ENCODE measurements at regions not wholly inside any gene's neighbourhood (a gene's known extent, or its start where the extent isn't known, plus 50 kb on each side); places are given as distances from the start of the nearest gene placed in this dataset.
"Not testable (repeated sequence)": the region's sequence is repeated elsewhere in the genome, so short reads cannot be mapped to it uniquely, and the experiment has no call there.

- Histone ChIP-seq H3K36me3 (ENCODE audit: control insufficient read depth, insufficient read depth, low read length) (no peaks in the 10 kb centered on the region), H3K9me3 (ENCODE audit: control insufficient read depth, low read length) (no peaks in the 10 kb centered on the region), H3K27me3 (ENCODE audit: control insufficient read depth, insufficient read depth, low read length) (no peaks in the 10 kb centered on the region), H3K9ac (ENCODE audit: low read length) (no peak overlapping the region), H3K4me3 (ENCODE audit: low read length) (no peak overlapping the region), H3K4me1 (ENCODE audit: control insufficient read depth, insufficient read depth, low read length) (no peaks in the 10 kb centered on the region)
Measured at GRCh38 chr4:186982160-186982559, 258.5 kb upstream of the FAT1 start.

GRCh38 chr4:186984105-186984644 lies 260.5 kb upstream of the FAT1 start:
- Histone ChIP-seq H3K4me1 (ENCODE audit: control insufficient read depth, insufficient read depth, low read length) (no peaks in the 10 kb centered on the region), H3K4me3 (ENCODE audit: low read length) (no peak overlapping the region), H3K36me3 (ENCODE audit: control insufficient read depth, insufficient read depth, low read length) (no peaks in the 10 kb centered on the region), H3K9me3 (ENCODE audit: control insufficient read depth, low read length) (no peaks in the 10 kb centered on the region), H3K27me3 (ENCODE audit: control insufficient read depth, insufficient read depth, low read length) (no peaks in the 10 kb centered on the region), H3K9ac (ENCODE audit: low read length) (no peak overlapping the region)

- Histone ChIP-seq H3K36me3 (ENCODE audit: control insufficient read depth, insufficient read depth, low read length) (no peaks in the 10 kb centered on the region), H3K27me3 (ENCODE audit: control insufficient read depth, insufficient read depth, low read length) (no peaks in the 10 kb centered on the region), H3K9ac (ENCODE audit: low read length) (no peak overlapping the region), H3K4me3 (ENCODE audit: low read length) (no peak overlapping the region), H3K4me1 (ENCODE audit: control insufficient read depth, insufficient read depth, low read length) (no peaks in the 10 kb centered on the region), H3K9me3 (ENCODE audit: control insufficient read depth, low read length) (no peaks in the 10 kb centered on the region)
Measured at GRCh38 chr4:186999686-187000085, 276.0 kb upstream of the FAT1 start.

- Histone ChIP-seq H3K36me3 (ENCODE audit: control insufficient read depth, insufficient read depth, low read length) (no peaks in the 10 kb centered on the region), H3K9ac (ENCODE audit: low read length) (no peak overlapping the region), H3K4me3 (ENCODE audit: low read length) (no peak overlapping the region), H3K9me3 (ENCODE audit: control insufficient read depth, low read length) (no peaks in the 10 kb centered on the region), H3K4me1 (ENCODE audit: control insufficient read depth, insufficient read depth, low read length) (no peaks in the 10 kb centered on the region), H3K27me3 (ENCODE audit: control insufficient read depth, insufficient read depth, low read length) (no peaks in the 10 kb centered on the region)
Measured at GRCh38 chr4:187000281-187000680, 276.6 kb upstream of the FAT1 start.

DNA sequence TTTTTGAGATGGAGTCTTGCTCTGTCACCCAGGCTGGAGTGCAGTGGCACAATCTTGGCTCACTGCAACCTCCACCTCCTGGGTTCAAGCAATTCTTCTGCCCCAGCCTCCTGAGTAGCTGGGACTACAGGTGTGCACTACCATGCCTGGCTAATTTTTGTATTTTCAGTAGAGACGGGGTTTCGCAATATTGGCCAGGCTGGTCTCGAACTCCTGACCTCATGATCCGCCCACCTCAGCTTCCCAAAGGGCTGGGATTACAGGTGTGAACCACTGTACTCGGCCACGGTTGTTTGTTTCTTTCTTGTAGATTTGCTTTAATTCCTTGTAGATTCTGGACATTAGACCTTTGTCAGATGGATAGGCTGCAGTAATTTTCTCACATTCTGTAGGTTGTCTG lies 278.5 kb upstream of the FAT1 start:
- not testable (repeated sequence) for H3K27me3 ChIP-seq (ENCODE audit: control insufficient read depth, insufficient read depth, low read length); H3K4me3 ChIP-seq (ENCODE audit: low read length); H3K9ac ChIP-seq (ENCODE audit: low read length); H3K36me3 ChIP-seq (ENCODE audit: control insufficient read depth, insufficient read depth, low read length); H3K9me3 ChIP-seq (ENCODE audit: control insufficient read depth, low read length); H3K4me1 ChIP-seq (ENCODE audit: control insufficient read depth, insufficient read depth, low read length)

DNA sequence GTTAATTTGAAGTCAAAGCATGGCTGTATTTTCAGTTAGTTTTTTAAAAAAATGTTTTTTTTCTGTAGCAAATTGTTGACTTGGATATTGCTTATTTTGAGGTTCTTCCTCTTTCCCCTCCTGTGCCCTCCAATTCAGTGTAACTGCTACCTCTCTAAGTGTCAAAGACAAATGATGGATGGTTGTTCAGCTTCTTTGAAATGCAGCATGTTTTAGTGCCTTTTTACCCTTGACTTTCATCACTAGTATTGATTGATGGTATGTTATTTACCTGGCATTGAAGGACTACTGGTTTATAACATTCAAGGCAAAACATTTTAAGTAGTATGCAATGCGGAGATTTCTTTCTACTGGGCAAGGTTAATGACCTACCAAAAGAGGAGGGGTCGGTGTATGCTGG lies 281.0 kb upstream of the FAT1 start:
- Histone ChIP-seq H3K27me3 (ENCODE audit: control insufficient read depth, insufficient read depth, low read length) (no peaks in the 10 kb centered on the region), H3K36me3 (ENCODE audit: control insufficient read depth, insufficient read depth, low read length) (no peaks in the 10 kb centered on the region), H3K9ac (ENCODE audit: low read length) (no peak overlapping the region), H3K9me3 (ENCODE audit: control insufficient read depth, low read length) (no peaks in the 10 kb centered on the region), H3K4me3 (ENCODE audit: low read length) (no peak overlapping the region), H3K4me1 (ENCODE audit: control insufficient read depth, insufficient read depth, low read length) (no peaks in the 10 kb centered on the region)

DNA sequence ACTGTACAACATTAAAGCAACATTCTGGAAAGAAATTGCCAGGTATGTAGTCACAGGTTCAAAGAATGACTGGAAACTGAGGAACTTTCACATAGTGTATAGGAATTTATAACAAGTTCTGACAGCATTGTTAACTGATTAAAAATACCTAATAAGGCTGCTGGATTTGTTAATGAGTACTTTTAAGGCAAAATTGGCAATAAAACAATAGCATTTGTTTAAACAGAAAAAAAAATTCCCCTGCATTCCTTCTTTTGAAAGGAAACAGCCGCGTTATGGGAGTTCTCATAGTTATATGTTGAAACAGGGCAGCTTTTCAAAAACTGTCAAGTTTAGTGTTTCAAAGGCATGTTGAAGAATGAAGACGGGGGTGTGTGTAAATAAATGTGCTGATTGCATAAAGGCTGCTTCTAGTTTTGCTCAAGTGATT lies 282.5 kb upstream of the FAT1 start:
- no peak overlapping the region for H3K4me3 ChIP-seq (ENCODE audit: low read length)
- H3K9me3 ChIP-seq (ENCODE audit: control insufficient read depth, low read length), result no peaks in the 10 kb centered on the region
- H3K9ac ChIP-seq (ENCODE audit: low read length), result no peak overlapping the region
- no peaks in the 10 kb centered on the region for H3K27me3 ChIP-seq (ENCODE audit: control insufficient read depth, insufficient read depth, low read length)
- no peaks in the 10 kb centered on the region for H3K36me3 ChIP-seq (ENCODE audit: control insufficient read depth, insufficient read depth, low read length)
- no peaks in the 10 kb centered on the region for H3K4me1 ChIP-seq (ENCODE audit: control insufficient read depth, insufficient read depth, low read length)

DNA sequence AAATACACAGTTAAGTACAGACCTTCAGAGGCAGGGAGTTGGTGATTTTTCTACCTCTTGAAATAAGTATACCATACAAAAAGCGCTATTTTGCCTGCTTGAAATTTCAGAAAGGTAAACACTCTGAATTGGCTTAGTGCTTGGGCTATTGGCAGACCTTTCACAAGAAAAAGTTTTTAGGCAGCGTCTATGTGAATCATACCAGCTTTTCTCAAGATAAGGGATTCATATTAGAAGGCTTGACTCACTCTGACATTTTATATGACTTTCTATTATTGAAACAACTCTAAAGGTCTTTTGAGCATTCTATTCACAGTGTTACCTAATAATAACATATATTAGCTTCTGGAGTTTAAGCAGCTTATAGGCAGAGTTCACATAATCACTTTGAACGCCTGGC lies 286.4 kb upstream of the FAT1 start:
- Histone ChIP-seq H3K4me3 (ENCODE audit: low read length) (no peak overlapping the region), H3K4me1 (ENCODE audit: control insufficient read depth, insufficient read depth, low read length) (no peaks in the 10 kb centered on the region), H3K9me3 (ENCODE audit: control insufficient read depth, low read length) (no peaks in the 10 kb centered on the region), H3K36me3 (ENCODE audit: control insufficient read depth, insufficient read depth, low read length) (no peaks in the 10 kb centered on the region), H3K27me3 (ENCODE audit: control insufficient read depth, insufficient read depth, low read length) (no peaks in the 10 kb centered on the region), H3K9ac (ENCODE audit: low read length) (no peak overlapping the region)

DNA sequence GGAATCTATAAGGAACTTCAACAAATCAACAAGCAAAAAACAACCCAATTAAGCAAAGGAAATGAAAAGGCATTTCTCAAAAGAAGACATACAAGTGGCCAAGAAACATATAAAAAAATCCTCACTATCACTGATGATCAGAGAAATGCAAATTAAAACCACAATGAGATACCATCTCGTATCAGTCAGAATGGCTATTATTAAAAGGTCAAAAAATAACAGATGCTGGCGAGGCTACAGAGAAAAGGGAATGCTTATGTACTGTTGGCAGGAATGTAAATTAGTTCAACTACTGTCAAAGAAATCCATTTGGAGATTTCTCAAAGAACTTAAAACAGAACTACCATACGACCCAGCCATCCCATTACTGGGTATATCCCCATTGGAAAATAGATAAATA lies 292.4 kb upstream of the FAT1 start:
- Histone ChIP-seq H3K4me1 (ENCODE audit: control insufficient read depth, insufficient read depth, low read length) (no peaks in the 10 kb centered on the region), H3K9me3 (ENCODE audit: control insufficient read depth, low read length) (no peaks in the 10 kb centered on the region), H3K4me3 (ENCODE audit: low read length) (no peak overlapping the region), H3K36me3 (ENCODE audit: control insufficient read depth, insufficient read depth, low read length) (no peaks in the 10 kb centered on the region), H3K9ac (ENCODE audit: low read length) (no peak overlapping the region), H3K27me3 (ENCODE audit: control insufficient read depth, insufficient read depth, low read length) (no peaks in the 10 kb centered on the region)

DNA sequence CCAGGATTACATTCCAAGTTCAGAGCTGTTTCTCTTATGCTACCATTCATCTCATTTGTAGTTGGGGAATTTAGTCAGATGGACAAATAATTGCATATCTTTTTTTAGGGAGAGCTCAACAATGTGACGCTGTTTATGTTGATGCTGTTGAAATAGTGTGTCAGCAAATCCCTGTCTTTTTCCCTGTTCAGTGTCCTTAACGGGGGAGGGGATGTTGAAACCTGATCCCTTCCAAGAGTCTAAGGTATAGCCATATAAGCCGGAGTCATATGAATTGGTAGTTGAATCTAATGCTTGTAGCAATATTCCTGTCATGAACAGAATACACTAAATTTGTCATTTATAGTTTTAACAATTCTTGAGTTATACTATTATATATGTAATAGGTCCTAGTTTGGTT lies 293.5 kb upstream of the FAT1 start:
- Histone ChIP-seq H3K9me3 (ENCODE audit: control insufficient read depth, low read length) (no peaks in the 10 kb centered on the region), H3K36me3 (ENCODE audit: control insufficient read depth, insufficient read depth, low read length) (no peaks in the 10 kb centered on the region), H3K4me3 (ENCODE audit: low read length) (no peak overlapping the region), H3K9ac (ENCODE audit: low read length) (no peak overlapping the region), H3K4me1 (ENCODE audit: control insufficient read depth, insufficient read depth, low read length) (no peaks in the 10 kb centered on the region), H3K27me3 (ENCODE audit: control insufficient read depth, insufficient read depth, low read length) (no peaks in the 10 kb centered on the region)

GRCh38 chr4:187019896-187020295 lies 296.2 kb upstream of the FAT1 start:
- Histone ChIP-seq H3K4me3 (ENCODE audit: low read length) (no peak overlapping the region), H3K9me3 (ENCODE audit: control insufficient read depth, low read length) (no peaks in the 10 kb centered on the region), H3K27me3 (ENCODE audit: control insufficient read depth, insufficient read depth, low read length) (no peaks in the 10 kb centered on the region), H3K36me3 (ENCODE audit: control insufficient read depth, insufficient read depth, low read length) (no peaks in the 10 kb centered on the region), H3K9ac (ENCODE audit: low read length) (no peak overlapping the region), H3K4me1 (ENCODE audit: control insufficient read depth, insufficient read depth, low read length) (no peaks in the 10 kb centered on the region)

DNA sequence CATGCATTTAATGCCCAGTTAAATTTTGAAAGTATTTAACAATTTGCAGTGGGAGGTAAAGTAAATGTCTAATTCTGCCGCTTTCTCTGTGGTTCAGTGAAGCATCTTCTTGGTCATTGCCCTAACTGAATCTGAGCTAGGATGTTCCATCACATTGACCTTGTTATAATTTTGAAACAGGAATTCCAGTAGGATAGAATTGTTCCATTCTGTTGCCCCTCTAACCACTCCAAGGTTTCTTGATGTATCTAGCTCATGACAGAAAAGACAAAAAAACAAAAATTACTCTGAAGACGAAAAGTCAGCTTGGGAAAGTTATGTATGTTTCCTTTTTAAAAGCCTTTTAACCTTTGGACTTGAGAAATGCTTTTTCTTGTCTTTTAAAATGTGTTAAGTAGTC lies 297.0 kb upstream of the FAT1 start:
- H3K4me1 ChIP-seq (ENCODE audit: control insufficient read depth, insufficient read depth, low read length), result no peaks in the 10 kb centered on the region
- H3K27me3 ChIP-seq (ENCODE audit: control insufficient read depth, insufficient read depth, low read length), result no peaks in the 10 kb centered on the region
- H3K9me3 ChIP-seq (ENCODE audit: control insufficient read depth, low read length), result no peaks in the 10 kb centered on the region
- no peak overlapping the region for H3K9ac ChIP-seq (ENCODE audit: low read length)
- H3K36me3 ChIP-seq (ENCODE audit: control insufficient read depth, insufficient read depth, low read length), result no peaks in the 10 kb centered on the region
- H3K4me3 ChIP-seq (ENCODE audit: low read length), result no peak overlapping the region

DNA sequence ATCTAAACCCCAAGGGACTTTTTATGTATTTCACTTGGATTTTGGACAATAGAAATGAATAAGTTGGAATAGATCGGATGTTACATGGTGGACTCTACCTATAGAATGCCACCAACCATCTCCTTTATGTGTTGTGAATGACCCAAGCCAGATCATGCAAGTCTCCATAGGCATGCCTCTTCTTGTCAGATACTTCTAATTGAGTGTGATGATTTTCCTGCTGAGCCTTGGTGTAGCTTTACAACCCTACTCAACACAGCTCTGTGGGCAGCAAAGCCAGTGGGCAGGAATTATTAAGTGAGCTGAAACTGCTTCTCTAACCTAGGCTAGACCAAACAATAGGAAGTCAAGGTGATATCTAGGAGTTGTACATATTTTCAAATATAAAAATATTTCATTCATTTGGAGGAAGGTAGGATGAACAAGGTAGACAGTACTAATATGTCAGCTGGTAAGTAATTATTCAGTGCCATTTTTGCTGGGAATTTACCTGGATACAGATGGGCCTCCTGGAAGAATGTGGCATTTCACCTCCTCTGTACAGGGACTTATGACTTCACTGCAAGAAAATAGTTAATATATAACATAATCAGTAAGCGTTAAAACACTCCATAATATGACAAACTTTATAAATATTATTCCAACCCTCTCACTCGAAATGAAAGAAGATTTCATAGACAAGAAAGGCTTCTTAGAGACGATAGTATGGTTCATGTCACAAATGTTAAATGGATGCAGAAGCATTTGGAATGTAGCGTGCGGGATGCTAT lies 298.0 kb upstream of the FAT1 start:
- H3K27me3 ChIP-seq (ENCODE audit: control insufficient read depth, insufficient read depth, low read length), result no peaks in the 10 kb centered on the region
- H3K4me3 ChIP-seq (ENCODE audit: low read length), result no peak overlapping the region
- H3K9ac ChIP-seq (ENCODE audit: low read length), result no peak overlapping the region
- no peaks in the 10 kb centered on the region for H3K4me1 ChIP-seq (ENCODE audit: control insufficient read depth, insufficient read depth, low read length)
- H3K9me3 ChIP-seq (ENCODE audit: control insufficient read depth, low read length), result no peaks in the 10 kb centered on the region
- H3K36me3 ChIP-seq (ENCODE audit: control insufficient read depth, insufficient read depth, low read length), result no peaks in the 10 kb centered on the region
